ENCODE measurements at regions not wholly inside any gene's neighbourhood (a gene's known extent, or its start where the extent isn't known, plus 50 kb on each side); places are given as distances from the start of the nearest gene placed in this dataset.
"Not testable (repeated sequence)": the region's sequence is repeated elsewhere in the genome, so short reads cannot be mapped to it uniquely, and the experiment has no call there.

GRCh38 chr15:69573278-69573677 lies 120.7 kb downstream of the RPLP1 start:
- TF ChIP-seq, protein P1, sequence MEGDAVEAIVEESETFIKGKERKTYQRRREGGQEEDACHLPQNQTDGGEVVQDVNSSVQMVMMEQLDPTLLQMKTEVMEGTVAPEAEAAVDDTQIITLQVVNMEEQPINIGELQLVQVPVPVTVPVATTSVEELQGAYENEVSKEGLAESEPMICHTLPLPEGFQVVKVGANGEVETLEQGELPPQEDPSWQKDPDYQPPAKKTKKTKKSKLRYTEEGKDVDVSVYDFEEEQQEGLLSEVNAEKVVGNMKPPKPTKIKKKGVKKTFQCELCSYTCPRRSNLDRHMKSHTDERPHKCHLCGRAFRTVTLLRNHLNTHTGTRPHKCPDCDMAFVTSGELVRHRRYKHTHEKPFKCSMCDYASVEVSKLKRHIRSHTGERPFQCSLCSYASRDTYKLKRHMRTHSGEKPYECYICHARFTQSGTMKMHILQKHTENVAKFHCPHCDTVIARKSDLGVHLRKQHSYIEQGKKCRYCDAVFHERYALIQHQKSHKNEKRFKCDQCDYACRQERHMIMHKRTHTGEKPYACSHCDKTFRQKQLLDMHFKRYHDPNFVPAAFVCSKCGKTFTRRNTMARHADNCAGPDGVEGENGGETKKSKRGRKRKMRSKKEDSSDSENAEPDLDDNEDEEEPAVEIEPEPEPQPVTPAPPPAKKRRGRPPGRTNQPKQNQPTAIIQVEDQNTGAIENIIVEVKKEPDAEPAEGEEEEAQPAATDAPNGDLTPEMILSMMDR (IDR thresholded peaks at IDR 0.05) = not testable (repeated sequence)
- TF ChIP-seq USF1 (IDR thresholded peaks at IDR 0.05; ENCODE audit: borderline replicate concordance, low read depth); EZH2phosphoT487 (IDR thresholded peaks at IDR 0.05; ENCODE audit: borderline replicate concordance, low read depth); TAF1 (IDR thresholded peaks at IDR 0.05; ENCODE audit: borderline replicate concordance, low read depth, low read length); EP300 (IDR thresholded peaks at IDR 0.05; ENCODE audit: borderline replicate concordance in 1 of 2, low read depth in 1 of 2, low read length in 1 of 2); SMC3 (IDR thresholded peaks at IDR 0.05; ENCODE audit: low read depth, low read length); RAD21 (IDR thresholded peaks at IDR 0.05; ENCODE audit: low read length); POLR2AphosphoS5 (IDR thresholded peaks at IDR 0.05; ENCODE audit: low read depth, low read length); RFX5 (IDR thresholded peaks at IDR 0.05; ENCODE audit: low read length): not testable (repeated sequence)

All from SK-N-SH (cell line).